HG03442 (cell line): ENCODE measurements at regions not wholly inside any gene's neighbourhood (a gene's known extent, or its start where the extent isn't known, plus 50 kb on each side); places are given as distances from the start of the nearest gene placed in this dataset.
"Not testable (repeated sequence)": the region's sequence is repeated elsewhere in the genome, so short reads cannot be mapped to it uniquely, and the experiment has no call there.

Experiments
- ATAC-seq: cut with Tn5 transposase; IDR thresholded peaks from one replicate; pipeline ENCODE4 v1.9.1; 2021; ENCODE audit warnings: mild to moderate bottlenecking, moderate library complexity; ENCODE audit not compliant: unreplicated experiment

DNA sequence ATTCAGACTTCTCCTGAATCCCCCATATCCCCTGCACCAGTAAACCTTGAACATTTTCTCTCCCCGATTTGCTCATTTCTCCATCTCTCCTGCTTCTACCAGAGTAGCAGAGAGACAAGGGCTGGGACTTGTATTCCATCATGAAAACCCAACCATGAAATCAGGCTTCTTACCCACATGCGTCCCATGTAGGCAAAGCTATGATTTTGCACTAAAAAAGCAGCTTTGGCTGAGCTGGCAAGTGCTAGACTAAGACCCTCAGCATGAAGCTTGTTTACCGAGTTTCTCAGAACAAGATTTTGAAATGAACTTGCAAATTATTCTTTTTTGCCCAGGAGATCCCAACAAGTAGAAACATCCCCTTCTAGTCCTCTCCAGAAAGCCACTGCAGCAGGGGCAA lies 80.3 kb upstream of the RFLNA start:
- no peak for ATAC-seq

DNA sequence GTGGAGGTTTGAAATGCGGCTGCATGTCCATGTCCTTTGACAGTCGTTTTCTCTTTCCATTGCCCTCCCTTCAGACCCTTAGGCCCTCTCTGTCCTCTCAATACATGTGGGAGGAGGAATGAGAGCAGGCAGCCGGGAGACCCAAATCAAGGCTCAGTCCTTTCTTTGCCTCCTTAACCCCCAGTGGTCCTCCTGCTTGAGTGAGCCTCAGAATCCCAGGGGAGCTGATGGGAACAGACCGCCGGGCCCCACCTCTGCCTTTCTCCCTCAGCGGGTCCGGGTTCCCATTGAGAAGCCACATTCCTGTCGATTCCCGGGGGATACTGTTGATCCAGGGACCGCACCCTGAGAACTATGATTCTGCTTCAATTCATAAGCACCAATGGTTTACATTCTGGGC lies 77.9 kb upstream of the RFLNA start:
- ATAC-seq, result no peak

DNA sequence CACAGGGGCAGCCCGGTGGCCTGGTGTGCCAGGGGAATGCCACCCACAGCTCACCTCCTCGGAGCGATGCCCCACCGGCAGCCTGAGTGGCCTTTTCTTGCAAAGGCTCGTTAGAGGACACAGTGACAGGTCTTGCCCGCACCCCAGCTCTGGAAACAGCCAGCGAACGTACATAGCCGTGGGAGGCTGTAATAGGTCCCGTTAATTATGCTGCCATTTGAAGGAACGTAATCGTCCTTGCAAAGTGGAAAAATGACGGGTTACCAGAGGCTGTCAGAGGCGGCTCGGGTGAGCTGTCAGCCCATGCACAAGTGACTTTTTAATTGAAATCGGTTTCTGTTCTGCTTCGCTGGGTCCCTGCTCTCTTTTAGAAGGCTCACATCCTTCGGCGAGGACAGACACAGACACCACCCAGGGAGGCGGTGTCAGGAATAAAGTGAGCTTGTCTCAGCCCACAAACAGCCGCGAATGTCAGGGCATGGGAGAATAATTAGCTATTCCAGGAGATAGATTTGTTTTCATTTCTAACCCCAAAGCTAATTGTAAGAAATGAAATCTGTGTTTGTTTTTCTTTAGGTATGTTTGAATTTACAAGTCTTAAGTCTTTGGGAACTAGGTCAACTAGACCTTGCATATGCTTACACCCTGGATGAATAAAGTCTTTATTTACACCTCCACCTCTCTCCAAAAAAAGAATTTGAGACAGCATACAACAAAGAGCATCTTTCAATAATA lies 77.2 kb upstream of the RFLNA start:
- no peak for ATAC-seq

DNA sequence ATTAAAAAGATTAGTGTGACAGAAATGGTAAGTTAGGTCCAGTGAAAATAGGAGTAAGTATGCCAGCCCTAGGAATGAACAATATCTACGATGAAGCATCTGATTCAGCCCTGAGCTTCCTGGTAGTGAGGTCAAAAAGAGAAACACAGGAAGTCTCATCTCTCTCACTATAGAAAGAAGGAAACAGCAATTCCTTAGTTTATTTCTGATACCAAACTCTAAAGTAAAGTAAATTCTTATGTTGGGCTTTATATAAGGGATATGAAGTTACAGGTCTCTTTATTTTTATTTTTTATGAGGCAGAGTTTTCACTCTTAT lies 76.7 kb upstream of the RFLNA start:
- ATAC-seq, result no peak

DNA sequence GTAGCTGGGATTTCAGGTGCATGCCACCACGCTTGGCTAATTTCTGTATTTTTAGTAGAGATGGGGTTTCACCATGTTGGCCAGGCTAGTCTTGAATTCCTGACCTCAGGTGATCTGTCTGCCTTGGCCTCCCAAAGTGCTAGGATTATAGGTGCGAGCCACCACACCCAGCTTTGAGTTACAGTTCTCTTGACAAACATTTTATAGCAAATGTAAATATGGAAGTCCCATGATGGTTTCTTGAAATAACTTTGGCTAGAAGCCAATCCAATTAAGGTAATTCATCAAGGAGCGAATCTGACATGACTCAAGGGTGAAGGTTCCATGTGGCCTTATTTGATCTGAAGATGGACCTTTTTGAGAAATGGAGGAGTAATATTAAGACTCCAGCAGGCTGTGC lies 76.2 kb upstream of the RFLNA start:
- not testable (repeated sequence) for ATAC-seq

DNA sequence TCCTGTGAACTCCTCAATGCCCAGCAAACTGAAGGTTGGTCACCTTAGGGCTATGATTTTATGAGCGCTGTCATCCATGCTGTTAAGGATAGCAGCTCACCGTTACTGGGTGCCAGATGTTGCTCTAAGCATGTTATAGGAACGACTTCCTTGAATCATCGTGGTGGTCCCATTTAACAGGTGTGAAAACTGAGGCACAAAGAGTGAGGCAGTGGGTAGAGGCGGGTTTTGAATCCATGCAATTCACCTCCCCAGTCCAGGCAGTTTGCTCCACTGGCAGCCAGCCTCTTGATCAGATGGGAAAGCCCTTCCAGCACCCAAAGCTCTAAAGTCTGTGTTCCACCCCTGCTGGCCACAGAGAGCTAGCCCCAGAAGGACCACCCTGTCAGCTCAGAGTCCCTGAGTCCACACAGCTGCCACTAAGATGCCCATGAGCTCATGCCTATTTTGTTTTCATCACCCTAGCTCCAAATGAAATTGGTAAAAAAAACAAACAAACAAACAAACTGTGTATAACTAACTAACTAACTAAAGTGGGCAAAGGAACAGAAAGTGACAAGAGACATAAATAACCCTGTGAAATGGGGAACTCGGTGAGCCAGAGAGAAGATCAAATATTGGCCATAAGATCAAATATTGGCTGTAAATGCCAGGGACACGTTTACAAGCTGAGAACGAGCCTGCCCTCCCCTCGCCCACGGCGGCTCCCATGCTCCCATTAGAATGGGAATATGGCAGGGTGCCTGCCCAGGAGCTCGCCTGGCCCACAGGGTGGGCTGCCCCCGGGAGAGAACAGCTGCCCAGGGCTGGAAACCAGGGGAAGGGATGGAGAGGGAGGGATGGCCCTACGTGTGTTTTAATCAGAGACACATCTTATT lies 72.3 kb upstream of the RFLNA start:
- ATAC-seq, result no peak

DNA sequence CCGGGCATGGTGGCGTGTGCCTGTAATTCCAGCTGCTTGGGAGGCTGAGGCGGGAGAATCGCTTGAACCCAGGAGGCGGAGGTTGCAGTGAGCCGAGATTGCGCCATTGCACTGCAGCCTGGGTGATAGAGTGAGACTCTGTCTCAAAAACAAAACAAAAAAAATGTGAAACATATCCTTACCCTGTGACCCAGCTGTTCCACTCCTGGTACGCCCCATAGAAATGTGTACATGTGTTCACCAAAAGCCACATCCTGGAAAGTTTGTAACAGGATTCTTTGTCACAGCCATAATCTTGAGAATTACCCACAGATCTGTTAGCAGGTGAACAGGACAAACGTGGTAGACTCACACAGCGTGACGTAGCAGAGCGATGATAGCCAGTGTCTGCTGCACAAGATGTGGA lies 71.2 kb upstream of the RFLNA start:
- not testable (repeated sequence) for ATAC-seq

DNA sequence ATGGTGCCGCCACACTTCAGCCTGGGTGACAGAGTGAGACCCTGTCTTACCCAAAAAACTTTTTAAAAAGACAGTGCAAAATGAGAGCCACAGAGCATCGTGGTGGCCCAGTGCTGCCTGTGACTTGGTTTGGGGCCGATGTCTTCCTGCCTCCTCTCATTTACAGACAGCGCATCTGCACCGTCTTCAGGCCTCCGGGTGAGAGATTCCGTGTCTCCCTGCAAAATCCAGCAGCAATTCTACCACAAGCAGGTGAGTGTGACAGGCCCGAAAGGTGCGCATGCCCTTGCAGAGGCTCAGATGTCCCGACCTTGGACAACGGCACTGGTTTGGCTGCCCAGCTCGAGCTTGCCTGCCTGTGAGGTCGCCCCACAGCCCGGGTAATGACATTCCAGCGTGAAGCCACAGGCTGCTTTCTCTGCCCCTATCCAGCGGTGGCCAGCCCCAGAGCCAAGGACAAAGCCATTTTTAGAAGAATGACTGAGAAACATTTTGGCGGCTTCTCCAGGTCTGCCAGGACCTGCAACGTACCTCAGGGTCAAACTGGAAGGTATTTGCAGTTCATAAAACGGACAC lies 70.3 kb upstream of the RFLNA start:
- no peak for ATAC-seq

DNA sequence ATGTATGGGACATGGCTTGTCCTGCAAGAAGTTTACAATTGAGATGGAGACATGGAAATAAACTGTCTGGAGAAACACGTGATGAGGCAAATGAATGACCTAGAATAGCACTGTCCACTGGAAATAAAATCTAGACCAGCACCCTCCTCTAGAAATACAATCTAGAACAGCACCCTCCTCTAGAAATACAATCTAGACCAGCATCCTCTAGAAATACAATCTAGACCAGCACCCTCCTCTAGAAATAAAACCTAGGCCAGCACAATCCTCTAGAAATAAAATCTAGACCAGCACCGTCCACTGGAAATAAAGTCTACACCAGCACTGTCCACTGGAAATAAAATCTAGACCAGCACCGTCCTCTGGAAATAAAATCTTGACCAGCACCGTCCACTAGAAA lies 69.2 kb upstream of the RFLNA start:
- ATAC-seq, result no peak

DNA sequence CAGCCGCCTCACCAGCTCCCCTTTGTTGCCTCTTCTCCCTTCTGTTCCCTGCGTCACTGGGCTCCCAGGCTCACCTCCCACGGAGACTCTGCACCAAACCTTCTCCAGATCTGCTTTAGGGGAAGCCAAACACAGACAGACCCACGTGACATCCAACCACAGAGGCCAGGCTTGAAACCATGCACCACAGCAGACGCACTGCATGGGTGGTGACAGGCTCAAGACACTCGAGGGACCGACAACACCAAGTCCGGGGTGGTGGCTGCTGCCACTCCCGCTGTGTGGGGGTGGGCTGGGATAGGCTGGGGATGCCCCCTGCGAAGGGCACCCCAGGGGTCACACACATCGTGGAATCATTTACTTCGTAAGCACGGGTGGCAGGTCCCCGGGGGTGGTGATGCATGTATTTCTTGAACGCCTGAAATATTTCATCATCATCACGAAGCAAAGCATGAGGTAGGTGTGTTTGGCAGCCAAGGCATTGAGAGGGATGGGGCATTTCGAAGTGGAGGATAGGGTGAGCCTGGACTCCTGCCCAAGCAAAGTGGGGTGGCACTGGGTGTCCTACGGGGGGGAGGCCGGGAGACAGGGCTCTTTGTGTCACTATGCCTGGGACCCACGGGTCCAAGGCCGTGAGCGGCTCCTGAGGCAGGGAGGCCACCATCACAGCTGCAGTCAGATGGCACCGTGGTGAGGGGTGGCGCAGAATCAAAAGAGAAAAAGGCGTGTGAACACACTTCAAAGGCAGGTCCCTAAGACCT lies 66.8 kb upstream of the RFLNA start:
- no peak for ATAC-seq

DNA sequence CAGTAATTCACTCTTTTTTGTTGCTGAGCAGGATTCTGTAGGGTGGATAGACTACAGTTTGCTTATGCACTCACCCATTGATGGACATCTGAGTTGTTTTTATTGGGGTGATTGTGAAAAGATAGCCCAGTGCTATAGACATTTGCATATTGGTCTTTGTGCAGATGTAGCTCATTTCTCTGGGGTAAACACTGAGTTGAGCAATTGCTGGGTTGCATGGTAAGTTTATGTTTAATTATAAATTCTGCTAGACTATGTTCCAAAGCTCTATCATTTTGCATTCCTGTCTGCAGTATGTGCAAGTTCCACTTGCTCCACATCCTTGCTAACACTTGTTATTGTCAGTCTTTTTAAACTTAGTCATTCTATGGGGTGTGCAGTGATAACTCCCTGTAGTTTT lies 65.4 kb upstream of the RFLNA start:
- no peak for ATAC-seq

DNA sequence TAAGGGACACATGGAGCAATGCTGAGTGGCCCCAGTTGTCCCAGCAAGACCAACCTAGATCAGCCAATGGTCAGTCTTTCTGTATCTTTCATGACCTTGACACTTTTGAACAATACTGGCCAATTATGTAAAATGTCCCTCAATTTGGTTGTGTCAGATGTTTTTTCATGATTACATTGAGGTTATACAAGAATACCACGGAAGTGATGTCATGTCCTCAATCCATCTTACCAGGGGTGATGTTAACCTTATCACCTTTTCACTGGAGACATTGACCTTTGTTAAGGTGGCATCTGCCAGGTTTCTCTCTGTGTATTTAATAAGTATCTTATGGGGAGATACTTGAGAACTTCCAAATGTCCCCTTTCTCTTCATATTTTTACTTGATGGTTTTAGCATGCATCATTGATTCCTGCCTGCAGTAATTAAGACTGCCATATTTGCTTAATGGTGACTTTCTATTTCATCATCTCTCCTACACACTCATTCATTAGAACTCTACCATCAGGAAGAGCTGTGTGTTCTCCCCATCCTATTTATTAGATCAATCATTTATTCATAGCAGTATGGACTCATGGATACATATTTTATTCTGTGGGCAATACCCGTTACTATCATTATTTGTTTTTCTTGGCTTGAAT lies 64.7 kb upstream of the RFLNA start:
- ATAC-seq, result no peak

DNA sequence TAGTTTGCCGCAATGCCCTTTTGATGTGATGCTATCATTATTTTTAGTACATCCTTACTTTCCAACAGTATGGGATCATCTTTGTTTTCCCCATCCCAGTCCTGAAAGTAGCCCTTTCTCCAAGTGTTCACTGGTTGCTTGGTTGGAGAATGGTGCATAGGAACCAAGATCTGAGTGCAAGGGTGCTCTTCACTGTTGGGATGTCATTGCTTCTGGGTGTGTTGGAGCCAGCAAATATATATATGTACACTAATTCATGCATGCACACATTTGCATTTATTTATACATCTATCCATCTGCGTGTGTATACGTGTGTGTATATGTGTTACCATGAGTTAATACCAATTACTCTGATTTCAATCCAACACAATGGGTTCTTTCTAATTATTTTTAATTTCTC lies 64.1 kb upstream of the RFLNA start:
- no peak for ATAC-seq

DNA sequence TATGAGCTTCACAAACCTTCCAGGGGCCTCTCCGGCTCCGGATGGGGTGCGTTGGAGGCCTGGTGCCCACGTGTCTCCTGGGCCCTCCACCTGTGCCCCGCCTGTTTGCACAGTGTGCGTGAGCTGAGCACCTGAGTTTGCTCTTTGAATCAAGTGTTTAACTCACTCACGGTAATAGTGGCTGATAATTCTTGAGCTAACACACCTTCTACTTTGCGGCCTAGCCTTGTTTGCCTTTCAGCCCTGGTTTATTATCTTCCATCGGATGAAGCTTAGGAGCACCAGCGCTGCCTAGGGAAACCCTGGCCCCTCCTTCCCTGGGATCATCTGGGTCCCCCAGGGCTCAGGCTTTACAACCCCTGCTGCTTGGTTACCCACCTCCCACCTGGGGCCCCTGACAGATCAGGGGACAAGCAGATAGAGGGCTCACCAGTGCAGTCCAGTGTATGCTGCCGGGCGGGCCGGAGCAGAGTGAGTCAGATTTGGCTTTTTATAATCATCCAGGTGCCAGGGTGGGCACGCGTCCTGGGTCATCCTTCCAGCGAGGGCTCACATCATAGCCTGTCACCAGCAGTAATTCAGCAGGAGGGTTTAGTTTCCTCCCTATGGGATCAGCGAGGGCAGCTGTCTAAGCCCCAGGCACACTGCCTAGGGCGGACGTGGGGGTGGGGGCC lies 62.8 kb upstream of the RFLNA start:
- no peak for ATAC-seq

DNA sequence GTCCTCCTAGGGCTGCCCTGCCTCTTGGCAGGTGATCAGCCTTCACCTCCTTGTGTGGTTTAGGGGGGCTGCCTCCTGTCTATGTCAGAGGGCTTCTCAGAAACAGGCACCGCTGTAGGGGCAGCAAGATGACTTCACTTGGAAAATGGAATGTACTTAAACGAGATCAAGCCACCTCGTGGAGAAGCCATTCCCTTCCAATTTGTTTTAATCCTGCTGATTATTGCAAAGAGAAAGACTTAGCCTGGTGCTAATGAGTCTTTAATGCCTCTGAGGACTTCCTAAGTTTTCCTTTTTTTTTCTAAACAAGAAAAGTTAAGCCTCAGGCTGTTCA lies 62.3 kb upstream of the RFLNA start:
- ATAC-seq, result no peak

DNA sequence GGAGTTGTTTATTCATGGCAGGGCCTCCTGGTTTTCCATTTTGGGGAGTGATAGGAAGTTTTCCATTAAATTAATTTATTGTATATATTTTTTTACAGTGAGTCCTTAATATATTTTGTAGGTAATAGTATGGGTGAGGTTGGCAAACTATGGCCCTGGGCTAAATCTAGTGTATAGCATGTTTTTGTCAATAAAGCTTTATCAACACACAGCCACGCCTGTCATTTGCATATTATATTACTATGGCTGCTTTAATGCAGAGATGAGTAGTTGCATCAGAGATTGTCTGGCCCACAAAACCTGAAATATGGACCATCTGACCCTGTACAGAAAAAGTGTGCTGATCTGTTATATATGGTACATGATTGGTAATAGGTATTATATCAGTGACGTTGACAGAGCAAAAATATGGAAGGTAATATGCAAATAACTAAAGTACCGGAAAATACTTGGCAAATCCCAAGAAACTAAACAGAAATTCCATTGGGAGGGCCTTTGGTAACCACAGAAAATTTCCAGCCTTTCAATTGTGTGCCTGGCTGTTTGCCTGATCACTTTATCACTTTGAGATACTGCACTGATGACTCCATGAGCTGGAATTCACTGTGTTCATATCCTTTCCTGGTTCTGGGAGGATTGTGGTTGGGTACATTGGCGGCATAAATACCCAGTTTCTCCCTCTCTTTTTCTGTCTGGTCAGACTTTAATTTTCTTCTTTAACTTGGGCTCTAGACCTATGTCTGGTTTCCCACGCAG lies 61.7 kb upstream of the RFLNA start:
- ATAC-seq, result no peak

DNA sequence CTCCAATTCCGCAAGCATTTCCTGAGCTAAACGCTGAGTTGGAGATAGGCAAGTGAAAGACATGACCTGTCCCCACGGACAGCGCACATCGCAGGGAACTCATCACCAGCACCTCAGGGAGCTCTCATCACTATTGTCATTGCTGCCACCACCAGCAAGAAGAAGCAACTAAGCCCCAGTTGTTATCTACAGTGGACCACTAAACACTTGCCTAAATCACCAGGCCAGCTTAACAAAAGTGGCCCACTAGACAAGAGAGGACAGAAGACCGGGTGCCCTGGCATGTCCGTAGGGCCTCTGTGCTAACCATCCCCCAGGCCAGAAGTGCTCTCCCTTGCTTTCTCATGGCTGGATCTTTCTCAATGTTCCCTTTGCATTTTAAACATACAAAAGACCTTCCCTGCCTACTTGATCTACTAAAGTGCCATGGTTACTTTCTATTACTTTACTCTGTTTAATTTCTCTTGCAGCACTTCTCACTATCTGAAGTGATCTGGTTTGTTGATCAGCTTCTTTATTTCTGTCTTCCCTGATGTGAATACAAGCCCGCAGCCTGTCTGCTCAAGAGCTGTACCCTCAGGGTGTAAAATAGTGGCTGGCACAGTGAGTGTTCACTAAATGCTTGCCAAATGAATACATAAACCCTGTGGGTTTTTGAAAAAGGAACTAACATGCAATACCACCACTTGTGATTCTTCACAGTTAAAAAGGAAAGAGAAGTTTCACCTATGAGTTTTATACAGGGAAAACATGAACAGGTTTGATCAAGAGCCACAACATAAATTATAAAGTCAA lies 60.9 kb upstream of the RFLNA start:
- ATAC-seq, result no peak

DNA sequence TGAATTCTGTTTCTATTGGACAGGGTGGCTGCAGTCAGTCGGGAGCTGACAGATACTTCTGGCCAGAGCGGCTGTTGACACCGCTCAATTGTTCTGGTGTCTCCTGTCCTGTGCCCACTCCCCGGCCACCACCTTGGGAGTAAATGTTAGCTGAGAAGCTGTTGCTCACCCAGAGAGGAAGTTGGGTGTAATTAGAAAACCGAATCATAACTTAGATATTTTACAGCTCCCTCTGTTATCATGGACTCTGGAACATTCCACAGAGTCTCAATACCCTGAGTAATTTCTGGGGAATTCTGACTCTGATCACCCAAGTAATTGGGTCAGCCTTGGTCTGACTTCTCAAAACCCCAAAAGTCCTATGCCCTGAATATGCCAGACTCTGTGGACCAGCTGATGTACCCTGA lies 58.3 kb upstream of the RFLNA start:
- no peak for ATAC-seq

DNA sequence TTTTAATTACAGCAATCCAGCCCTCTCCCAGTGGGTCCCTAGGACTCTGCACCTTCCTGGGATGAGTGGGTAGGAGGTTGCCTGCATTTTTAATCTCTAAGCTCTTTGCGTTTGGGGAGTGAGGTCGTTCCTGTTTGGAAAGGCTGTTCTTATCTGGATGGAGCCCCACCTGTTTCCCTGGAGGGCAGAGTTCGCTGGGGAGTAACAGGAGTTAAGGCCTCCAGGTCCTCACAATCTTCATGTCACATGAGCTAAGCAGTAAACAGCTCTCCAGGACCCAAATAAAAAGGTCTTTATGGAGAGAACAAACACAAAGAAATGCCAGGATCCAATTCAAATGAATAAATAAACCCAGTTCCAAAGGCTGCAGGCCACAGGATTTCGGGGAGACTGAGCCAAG lies 56.0 kb upstream of the RFLNA start:
- no peak for ATAC-seq
